ENCODE measurements at regions not wholly inside any gene's neighbourhood (a gene's known extent, or its start where the extent isn't known, plus 50 kb on each side); places are given as distances from the start of the nearest gene placed in this dataset.

DNA sequence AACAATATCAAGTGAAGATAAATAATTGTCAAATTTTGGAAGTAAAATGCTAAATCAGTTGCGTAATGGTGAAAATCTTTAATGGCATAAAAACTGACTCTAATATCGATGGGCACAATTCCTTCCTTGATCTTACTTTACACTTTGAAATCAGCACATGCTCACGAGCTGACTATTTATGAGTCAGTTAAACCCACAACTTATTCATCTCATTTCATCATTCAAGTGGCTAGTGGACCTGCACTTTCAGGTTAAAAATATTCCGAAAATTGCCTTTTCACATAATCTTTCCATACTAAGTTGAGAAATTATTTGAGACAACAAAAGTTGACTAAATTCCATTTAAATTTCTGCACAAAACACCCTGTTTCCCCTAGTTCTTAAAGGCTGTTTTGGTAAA lies 582.1 kb upstream of the TENM3 start:
- no peak for DNase-seq (ENCODE audit: low read depth in 1 of 2, low spot score in 1 of 2)

DNA sequence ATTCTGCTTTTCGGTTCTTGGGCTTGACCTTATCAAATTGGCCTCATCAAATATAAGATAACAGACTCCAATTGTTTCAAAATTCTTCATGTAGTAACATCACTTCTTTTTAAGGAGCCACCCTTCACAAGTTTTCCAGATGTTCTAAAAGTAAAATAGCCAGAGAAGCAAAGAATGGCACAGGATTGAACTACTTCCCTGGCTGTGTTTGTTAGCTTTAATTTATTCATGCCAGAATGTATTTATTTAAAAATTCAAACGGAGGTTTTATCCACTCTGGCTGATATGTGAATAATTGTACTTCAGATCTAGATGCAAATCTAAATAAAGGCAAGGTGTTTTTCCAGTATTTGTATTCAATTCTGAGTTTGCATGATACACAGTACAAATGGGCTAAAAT lies 581.3 kb upstream of the TENM3 start:
- DNase-seq (ENCODE audit: low read depth in 1 of 2, low spot score in 1 of 2), result no peak

DNA sequence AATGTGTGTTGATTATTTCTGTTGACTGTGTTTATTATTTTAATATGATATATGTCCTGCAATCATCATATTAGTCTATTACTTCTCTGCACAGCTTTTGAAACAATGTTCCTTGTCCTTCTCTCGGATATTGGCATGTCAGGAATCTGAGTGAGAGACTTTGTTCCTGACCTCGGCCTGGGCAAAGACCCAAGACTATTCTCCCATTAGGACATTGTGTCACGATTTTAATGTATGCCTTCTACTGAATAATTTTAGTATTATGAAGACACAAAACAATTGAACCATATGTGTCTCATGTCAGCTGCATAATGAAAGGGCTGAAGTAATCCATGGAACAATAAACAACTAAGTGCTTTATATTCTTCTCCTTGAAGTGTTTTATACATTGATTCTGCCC lies 580.8 kb upstream of the TENM3 start:
- no peak for DNase-seq (ENCODE audit: low read depth in 1 of 2, low spot score in 1 of 2)

DNA sequence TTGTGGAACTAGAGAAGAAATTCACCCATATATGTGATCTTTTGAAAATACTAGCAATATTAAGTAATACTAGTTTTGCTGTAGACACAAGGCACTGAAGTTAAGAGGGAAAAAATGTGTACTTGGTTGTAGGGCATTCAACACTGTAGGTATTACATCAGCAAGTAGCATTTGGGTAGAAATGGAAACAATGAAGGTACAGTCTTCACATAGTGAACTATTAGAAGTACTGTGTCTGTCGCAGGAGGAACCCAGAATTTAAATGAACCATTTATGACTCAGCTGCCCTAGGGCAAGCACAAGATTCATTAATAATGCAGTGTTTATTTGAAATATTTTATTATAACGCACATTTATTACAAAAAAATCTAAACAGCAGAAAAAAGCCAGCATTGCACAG lies 572.7 kb upstream of the TENM3 start:
- no peak for DNase-seq (ENCODE audit: low read depth in 1 of 2, low spot score in 1 of 2)

- DNase-seq (ENCODE audit: low read depth in 1 of 2, low spot score in 1 of 2), result no peak
Observed at GRCh38 chr4:181671672-181672071, 571.5 kb upstream of the TENM3 start.

DNA sequence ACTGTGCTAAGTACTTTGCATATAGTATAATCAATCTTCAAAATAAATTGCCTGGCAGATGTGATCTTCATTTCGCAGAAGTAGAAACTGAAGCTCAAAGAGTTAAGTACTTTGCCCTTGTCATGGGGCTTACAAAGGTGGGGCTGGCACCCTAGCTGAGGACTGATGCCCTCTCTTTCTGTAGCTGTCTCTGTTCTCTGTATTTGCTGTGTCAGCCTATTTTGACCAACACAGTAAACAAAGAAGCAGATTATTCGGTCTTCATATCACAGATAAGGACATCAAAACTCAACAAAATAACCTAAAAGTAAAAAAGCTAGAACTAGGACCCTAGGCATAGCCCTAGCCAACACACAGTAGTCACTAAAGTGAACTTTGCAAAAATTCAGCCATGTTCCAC lies 570.5 kb upstream of the TENM3 start:
- DNase-seq (ENCODE audit: low read depth in 1 of 2, low spot score in 1 of 2), result no peak

DNA sequence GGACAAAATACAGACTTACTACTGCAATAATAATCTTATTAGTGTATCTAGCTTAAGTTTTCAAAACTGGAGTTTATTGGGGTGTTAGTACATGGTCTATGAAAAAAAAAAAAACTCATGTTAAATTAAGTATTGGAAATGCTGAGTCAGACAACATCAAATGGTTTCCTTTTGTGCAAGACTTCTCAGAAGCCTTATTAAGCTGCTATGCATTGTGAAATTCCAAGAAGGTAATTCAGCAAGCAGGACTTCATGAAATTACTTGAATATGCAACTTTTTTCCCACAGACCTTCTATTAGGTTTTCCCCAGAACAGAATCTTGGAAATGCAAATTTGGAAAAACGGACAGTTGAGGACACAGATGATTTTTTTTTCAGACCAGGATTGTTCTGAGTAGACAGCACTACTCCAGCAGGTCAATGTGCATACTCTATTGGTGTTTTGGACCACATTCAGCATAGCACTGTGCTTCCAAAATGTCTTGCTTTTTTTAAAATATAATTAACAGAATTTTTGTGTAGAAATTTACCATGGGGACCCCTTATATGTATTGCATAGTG lies 568.8 kb upstream of the TENM3 start:
- no peak for DNase-seq (ENCODE audit: low read depth in 1 of 2, low spot score in 1 of 2)

DNA sequence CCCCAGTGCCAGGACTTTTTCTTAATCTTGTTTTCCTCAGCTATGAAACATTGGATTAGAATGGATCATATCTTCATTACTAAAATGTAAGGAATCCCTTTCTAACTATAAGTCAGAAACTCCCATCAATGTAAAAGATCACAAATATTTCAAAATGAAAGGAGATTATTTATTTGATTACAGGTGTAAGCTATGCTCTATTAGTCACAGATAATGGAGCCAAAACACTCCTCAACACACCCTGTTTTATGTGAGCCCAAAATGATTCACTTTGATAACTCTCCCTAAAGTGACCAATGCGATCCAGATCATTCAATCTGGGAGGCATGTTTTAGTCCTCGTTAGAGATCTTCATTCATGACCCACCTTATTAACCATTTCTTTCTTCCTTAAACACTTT lies 566.7 kb upstream of the TENM3 start:
- no peak for DNase-seq (ENCODE audit: low read depth in 1 of 2, low spot score in 1 of 2)

DNA sequence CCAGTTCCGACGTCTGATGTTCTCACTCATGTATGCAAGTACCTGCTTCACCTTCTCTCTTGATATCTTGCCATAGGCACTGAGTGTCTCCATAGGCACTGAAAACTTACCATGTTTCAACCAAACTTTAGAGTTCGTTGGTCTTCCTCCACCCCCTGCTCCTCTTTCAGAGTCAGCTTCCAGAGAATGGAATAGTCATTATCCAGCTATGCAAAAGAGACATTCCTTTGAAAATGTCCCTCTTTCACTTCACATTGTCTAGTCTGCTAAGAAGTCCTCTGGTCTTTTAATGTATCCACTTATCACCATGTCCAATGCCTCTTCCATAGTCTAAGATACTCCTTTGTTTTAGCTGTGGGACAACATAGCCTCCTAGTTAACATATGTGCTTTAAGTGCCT lies 566.0 kb upstream of the TENM3 start:
- DNase-seq (ENCODE audit: low read depth in 1 of 2, low spot score in 1 of 2), result no peak

DNA sequence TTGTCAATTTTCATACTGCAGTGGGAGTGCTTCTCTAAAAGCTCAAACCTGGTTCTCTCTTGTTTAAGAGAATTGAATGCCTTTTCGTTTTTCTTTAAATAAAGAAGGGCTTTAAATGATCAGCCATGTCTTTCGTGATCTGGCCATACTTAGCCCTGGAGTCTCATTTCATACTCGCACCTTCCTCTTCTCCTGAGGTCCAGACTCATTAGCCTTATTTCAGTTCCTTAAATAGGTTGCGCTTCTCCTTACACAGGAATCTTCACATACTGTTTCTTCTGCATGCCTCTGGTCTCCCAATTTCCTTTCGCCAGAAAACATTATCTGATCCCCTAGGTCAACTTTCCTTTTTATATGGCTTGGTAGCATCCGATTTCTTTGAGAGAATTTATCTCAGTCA lies 565.6 kb upstream of the TENM3 start:
- DNase-seq (ENCODE audit: low read depth in 1 of 2, low spot score in 1 of 2), result no peak

DNA sequence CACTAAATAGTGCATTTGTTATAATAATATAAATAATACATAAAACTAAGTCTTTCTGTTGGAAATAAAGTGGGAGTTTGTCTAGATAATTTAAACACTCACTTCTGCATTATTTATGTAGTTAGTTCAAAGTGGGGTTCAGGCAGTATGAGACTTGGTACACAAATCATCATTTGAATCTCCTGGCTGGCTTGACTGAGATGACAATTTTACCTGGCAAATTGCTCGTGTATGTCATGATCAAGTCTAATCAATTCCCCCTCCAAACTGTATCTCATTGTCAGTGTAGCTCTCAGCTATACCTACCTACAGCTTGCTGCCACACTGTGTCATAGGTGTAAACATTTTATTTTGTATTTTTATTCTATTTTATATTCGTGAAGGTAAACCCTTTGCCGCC lies 563.4 kb upstream of the TENM3 start:
- DNase-seq (ENCODE audit: low read depth in 1 of 2, low spot score in 1 of 2), result no peak

GRCh38 chr4:181682367-181683047 lies 560.7 kb upstream of the TENM3 start:
- DNase-seq (ENCODE audit: low read depth in 1 of 2, low spot score in 1 of 2), result no peak

DNA sequence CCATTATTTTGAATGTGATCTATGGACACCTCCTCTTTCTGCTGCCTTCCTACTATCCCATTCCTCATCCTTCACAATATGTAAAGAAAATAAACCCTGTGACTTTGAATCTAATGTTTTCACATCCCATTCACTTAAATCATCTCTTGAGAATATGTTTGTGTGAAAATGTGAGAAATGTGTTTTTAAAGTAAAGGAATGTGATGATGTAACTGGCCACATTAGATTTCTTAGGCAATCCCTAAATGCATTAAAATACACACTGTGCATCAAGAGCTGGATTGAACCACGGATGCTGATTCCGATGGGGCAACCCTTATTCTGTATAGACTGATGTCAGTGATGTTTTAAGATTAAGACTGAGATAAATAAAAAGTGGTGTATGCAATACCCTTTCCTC lies 558.9 kb upstream of the TENM3 start:
- DNase-seq (ENCODE audit: low read depth in 1 of 2, low spot score in 1 of 2), result no peak

GRCh38 chr4:181685461-181685860 lies 557.7 kb upstream of the TENM3 start:
- no peak for DNase-seq (ENCODE audit: low read depth in 1 of 2, low spot score in 1 of 2)

DNA sequence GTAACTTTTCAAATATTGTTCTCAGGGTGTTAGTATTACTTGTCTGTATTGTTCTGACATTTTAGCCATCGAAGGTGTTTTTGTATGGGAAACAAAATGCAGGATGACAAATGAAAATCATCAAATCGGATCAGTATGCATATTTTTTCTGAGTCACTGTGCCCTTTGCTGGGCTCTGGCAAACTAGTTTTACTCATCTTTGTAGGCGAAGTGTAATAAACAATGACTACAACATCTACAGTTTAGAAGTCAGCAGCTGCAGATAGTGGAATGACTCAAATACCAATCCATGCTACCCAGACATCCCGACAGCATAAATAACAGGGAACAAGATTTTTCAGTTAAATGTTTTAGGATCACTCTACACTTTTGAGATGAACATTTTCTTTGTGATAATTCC lies 557.3 kb upstream of the TENM3 start:
- no peak for DNase-seq (ENCODE audit: low read depth in 1 of 2, low spot score in 1 of 2)

DNA sequence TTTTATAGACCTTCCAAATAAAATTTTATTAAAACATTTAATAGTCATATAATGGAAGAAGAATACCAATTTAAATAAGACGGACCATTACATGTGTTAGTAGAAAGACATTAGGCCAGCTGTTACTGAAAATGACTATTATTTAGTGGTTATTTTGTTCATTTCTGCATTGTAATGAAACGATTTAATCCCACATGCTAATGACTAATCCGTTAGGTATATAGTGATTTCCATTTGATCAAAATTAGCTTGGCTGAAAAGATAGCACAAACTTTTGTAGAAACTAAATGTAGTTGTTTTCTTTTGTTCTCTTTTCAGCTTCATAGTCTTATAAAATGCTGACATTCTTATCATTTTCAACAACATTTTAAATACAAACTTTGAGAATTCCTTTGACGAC lies 556.1 kb upstream of the TENM3 start:
- no peak for DNase-seq (ENCODE audit: low read depth in 1 of 2, low spot score in 1 of 2)

DNA sequence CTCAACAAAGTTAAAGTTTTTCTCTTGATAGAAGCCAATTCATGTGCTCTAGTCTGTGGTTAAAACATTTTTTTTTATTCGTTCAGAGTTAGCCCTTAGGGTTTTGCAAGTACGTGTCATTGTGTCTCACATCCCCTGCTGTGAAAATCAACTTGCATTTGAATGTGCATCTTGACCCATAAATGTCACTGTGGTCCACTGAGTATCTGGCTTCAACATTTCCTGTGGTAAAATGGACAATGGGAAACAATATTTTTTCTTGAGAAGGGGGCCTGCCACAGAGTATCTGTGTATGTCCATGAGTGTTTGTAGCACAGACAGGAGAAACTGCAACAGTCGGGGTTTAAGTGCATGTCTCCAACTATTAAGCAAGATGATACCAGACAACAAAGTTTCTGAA lies 554.8 kb upstream of the TENM3 start:
- DNase-seq (ENCODE audit: low read depth in 1 of 2, low spot score in 1 of 2), result no peak

DNA sequence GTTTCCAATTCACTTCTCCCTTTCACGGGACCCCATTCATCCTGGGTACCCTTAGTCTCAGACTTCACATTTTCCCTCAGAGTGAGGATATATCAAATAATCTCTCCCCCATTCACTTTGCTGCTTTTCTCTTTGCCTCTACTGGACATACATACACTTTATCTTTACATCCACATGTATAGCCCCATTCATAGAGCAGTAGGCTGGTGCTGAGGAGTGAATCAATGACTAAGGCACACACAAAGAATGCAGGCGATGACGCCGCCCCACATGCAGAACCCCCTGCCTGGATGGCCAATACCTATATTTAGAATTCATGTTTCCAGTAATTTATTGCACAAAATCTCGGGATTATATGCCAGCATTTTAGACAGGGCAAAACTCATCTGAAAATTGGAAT lies 554.3 kb upstream of the TENM3 start:
- DNase-seq (ENCODE audit: low read depth in 1 of 2, low spot score in 1 of 2), result no peak

- no peak for DNase-seq (ENCODE audit: low read depth in 1 of 2, low spot score in 1 of 2)
Observed at GRCh38 chr4:181690498-181690897, 552.7 kb upstream of the TENM3 start.

GRCh38 chr4:181692965-181693364 lies 550.2 kb upstream of the TENM3 start:
- no peak for DNase-seq (ENCODE audit: low read depth in 1 of 2, low spot score in 1 of 2)

DNA sequence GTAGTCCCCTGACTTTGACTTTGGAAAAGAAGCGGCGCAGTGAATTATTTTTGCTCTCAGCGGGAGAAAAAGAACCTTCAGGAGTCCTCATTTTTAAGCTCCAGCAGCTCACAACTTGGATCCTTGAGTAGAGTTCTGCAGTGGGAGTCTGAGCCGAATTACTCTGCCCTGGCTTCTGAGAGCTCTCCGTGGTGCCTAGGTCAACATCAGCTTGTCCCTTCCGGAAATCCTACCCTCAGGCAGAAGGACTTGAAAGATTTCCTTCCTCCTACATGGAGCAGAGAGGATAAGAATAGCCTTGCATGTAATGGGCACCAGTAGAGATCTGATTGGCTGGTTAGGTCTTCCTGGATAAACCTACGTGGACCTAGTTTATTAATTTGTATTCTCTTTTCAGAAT lies 549.7 kb upstream of the TENM3 start:
- DNase-seq (ENCODE audit: low read depth in 1 of 2, low spot score in 1 of 2), result no peak

- DNase-seq (ENCODE audit: low read depth in 1 of 2, low spot score in 1 of 2), result no peak
Observed at GRCh38 chr4:181698221-181698620, 545.0 kb upstream of the TENM3 start.

GRCh38 chr4:181701214-181701613 lies 542.0 kb upstream of the TENM3 start:
- DNase-seq (ENCODE audit: low read depth in 1 of 2, low spot score in 1 of 2), result no peak
